Lower leg skin (tissue), 4 donors: ENCODE measurements at regions not wholly inside any gene's neighbourhood (a gene's known extent, or its start where the extent isn't known, plus 50 kb on each side); places are given as distances from the start of the nearest gene placed in this dataset.
"Not testable (repeated sequence)": the region's sequence is repeated elsewhere in the genome, so short reads cannot be mapped to it uniquely, and the experiment has no call there.

ENCODE experiments used
- DNase-seq, 2 donors: peaks; one replicate each; pipeline ENCODE4 v3.0.0-alpha.2; 2019; ENCODE audit warnings: low spot score in 2 of 2
- H3K4me3 ChIP-seq: fragments of 200-600 bp; sonication (generic); 2 replicates; pipeline ENCODE4 v1.5.1; 2017; ENCODE audit warnings: mild to moderate bottlenecking, low read depth; ENCODE audit not compliant: poor library complexity, severe bottlenecking
- CTCF ChIP-seq, 3 donors: fragments of 450-650 bp; IDR thresholded peaks; one replicate each; pipeline ENCODE4 v1.5.1; 2016; ENCODE audit warnings: antibody characterized with exemption in 3 of 3, mild to moderate bottlenecking in 3 of 3, moderate library complexity in 2 of 3
- POLR2A ChIP-seq, 2 donors: fragments of 450-650 bp; IDR thresholded peaks; one replicate each; pipeline ENCODE4 v1.6.1; 2016 to 2017; ENCODE audit warnings: antibody characterized with exemption in 2 of 2, mild to moderate bottlenecking in 1 of 2, moderate library complexity in 1 of 2
- WGBS, 2 donors: methylation state at CpG; one replicate each; pipeline ENCODE4 v1.1.5; 2018; 5-methylcytosine and 5-hydroxymethylcytosine counted together
- intact Hi-C: fragments of 100-400 bp; cut with DNase I; formaldehyde crosslinking; loops from one replicate; pipeline ENCODE4 v1.15.0; 2023; ENCODE audit warnings: low total_unique reads

GRCh38 chr1:176396604-176397395 is 66.2 kb upstream of the PAPPA2 start:
- intact Hi-C loops: loop anchor here (10.0 kb wide), 1 partner anchor 2002 kb away; no protein-coding TSS in a partner anchor
- not testable (repeated sequence) for H3K4me3 ChIP-seq, DNase-seq
- WGBS, 2 donors: 94 to 96% methylated on average over 15 to 29 of the region's 53 CpGs

- 83% methylated on average over 2 of the region's 2 CpGs for WGBS, 2 donors
- H3K4me3 ChIP-seq: no peak overlapping the region
- no peak for DNase-seq
- no peak for TF ChIP-seq POLR2A (IDR thresholded peaks at IDR 0.05)
- TF ChIP-seq CTCF (IDR thresholded peaks at IDR 0.05): no peak
- intact Hi-C loops: loop anchor here (10.0 kb wide), 1 partner anchor 1997 kb away; no protein-coding TSS in a partner anchor
Measured at GRCh38 chr1:176391621-176392020, 71.4 kb upstream of the PAPPA2 start.

DNA sequence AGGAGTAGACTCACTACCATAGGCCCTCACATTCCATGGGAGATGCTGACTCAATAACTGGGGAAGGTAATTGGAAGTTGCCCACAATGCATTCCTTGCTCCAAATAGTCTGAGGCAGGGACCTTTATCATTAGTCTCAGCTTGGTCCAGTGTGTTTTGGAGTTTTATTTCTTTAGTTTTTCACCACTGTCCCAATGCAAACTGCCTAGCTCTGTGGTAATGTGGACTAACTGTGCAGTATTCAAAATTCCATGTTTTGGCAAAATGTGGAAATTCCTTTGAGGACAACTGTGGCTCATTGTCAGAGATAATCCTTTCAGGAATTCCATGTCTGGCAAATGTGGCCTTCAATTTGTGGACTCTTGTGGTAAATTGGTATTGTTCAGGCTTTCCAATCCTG is 78.1 kb upstream of the PAPPA2 start:
- H3K4me3 ChIP-seq: no peak overlapping the region
- no peak for TF ChIP-seq POLR2A (IDR thresholded peaks at IDR 0.05)
- TF ChIP-seq CTCF (IDR thresholded peaks at IDR 0.05): no peak
- no peak for DNase-seq
- intact Hi-C loops: no loop called here

GRCh38 chr1:176382163-176382562 is 80.8 kb upstream of the PAPPA2 start:
- H3K4me3 ChIP-seq: no peak overlapping the region
- WGBS, 2 donors: 89 to 94% methylated on average over 1 of the region's 1 CpG
- DNase-seq: no peak
- no peak for TF ChIP-seq POLR2A (IDR thresholded peaks at IDR 0.05)
- no peak for TF ChIP-seq CTCF (IDR thresholded peaks at IDR 0.05)
- intact Hi-C loops: no loop called here

DNA sequence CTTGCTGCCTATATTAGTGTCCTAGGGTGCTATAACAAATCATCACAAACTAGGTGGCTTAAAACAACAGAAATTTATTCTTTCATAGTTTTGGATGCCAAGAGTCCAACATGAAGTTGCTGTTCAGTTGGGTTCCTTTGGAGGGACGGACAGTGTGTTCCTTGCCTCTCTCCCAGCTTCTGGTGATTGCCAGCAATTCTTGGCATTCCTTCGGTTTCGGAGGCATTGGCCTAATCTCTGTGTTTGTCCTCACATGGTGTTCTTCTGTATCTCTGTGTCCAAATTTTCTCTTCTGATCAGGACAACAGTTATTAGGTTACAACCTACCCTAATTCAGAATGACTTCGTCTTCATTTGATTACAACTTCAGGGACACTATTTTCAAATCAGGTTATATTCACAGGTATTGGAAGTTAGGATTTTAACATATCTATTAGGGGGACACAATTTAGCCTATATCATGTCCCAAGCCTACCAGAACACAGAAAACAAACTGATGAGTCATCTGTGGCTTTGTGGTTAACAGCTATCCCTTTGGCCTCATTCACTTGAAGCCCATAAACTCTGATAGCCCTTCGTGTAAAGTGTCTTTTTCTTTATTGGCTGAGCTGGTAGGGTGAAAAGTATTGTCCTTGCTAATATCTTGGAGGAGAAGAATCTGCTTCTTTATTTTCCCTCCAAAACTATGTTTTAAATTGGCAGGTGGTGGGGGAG is 83.2 kb upstream of the PAPPA2 start:
- TF ChIP-seq POLR2A (IDR thresholded peaks at IDR 0.05) (no peak), CTCF (IDR thresholded peaks at IDR 0.05) (no peak)
- 60 to 68% methylated on average over 5 of the region's 5 CpGs for WGBS, 2 donors
- peak in 1 of 2 donors; percentile 37 for DNase-seq
- intact Hi-C loops: no loop called here
- H3K4me3 ChIP-seq: no peak overlapping the region

- WGBS, 2 donors: 17% methylated on average over 7 of the region's 7 CpGs
- intact Hi-C loops: no loop called here
- DNase-seq: peak; percentile 69 to 94
- TF ChIP-seq POLR2A (IDR thresholded peaks at IDR 0.05) (no peak), CTCF (IDR thresholded peaks at IDR 0.05) (peak in 1 of 3 donors; percentile 34)
- no peak overlapping the region for H3K4me3 ChIP-seq
Measured at GRCh38 chr1:176374967-176375569, 87.9 kb upstream of the PAPPA2 start.
